Left ventricle myocardium inferior (tissue), 1 donor: ENCODE measurements at regions not wholly inside any gene's neighbourhood (a gene's known extent, or its start where the extent isn't known, plus 50 kb on each side); places are given as distances from the start of the nearest gene placed in this dataset.

Experiments used
- DNase-seq: peaks from one replicate; pipeline ENCODE4 v3.0.0-alpha.2; 2020
- H3K27ac ChIP-seq: fragments of 200-600 bp; replicated peaks from 2 replicates; pipeline ENCODE4 v1.8.0; 2021
- H3K27me3 ChIP-seq: fragments of 200-600 bp; 2 replicates; pipeline ENCODE4 v1.8.0; 2021; ENCODE audit warnings: low read depth
- H3K36me3 ChIP-seq: fragments of 200-600 bp; 2 replicates; pipeline ENCODE4 v1.8.0; 2021
- H3K4me1 ChIP-seq: fragments of 200-600 bp; 2 replicates; pipeline ENCODE4 v1.8.0; 2021
- H3K4me3 ChIP-seq: fragments of 200-600 bp; 2 replicates; pipeline ENCODE4 v1.8.0; 2021; ENCODE audit warnings: mild to moderate bottlenecking, moderate library complexity
- H3K9me3 ChIP-seq: fragments of 200-600 bp; replicated peaks from 2 replicates; pipeline ENCODE4 v1.8.0; 2021
- intact Hi-C: fragments of 100-400 bp; cut with micrococcal nuclease; formaldehyde crosslinking; loops from one replicate; pipeline ENCODE4 v1.11.0; 2022
- TF ChIP-seq, protein P1 (sequence below): fragments of 200-600 bp; IDR thresholded peaks from 2 replicates; pipeline ENCODE4 v1.8.0; 2021; ENCODE audit warnings: antibody characterized with exemption, mild to moderate bottlenecking, borderline replicate concordance
- donor health status: DM: no; HTN: yes; CAD: no; lungs with severe emphysema.

DNA sequence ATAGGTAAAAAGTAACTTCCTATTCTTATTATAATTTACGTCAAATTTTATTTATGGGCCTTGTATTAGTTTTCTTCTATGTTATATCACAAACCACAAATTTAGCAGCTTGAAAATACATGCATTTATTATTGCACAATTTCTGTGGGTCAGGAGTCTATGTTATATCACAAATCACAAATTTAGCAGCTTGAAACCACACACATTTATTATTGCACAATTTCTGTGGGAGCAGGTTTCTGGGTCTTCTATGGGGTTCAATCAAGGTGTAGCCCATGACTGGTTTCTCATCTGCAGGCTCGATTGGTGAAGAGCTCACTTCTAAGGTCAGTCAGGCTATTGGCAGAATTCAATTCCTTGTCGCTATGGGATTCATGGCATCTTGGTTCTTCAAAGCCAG, 332.7 kb upstream of the HAND2 start:
- intact Hi-C loops, result no loop called here
- Histone ChIP-seq H3K27ac (no peak overlapping the region), H3K27me3 (no peaks in the 10 kb centered on the region), H3K4me1 (peaks cover 5% of the 10 kb centered on the region), H3K9me3 (peaks cover 22% of the 10 kb centered on the region), H3K4me3 (no peak overlapping the region), H3K36me3 (no peaks in the 10 kb centered on the region)
- TF ChIP-seq, protein P1, sequence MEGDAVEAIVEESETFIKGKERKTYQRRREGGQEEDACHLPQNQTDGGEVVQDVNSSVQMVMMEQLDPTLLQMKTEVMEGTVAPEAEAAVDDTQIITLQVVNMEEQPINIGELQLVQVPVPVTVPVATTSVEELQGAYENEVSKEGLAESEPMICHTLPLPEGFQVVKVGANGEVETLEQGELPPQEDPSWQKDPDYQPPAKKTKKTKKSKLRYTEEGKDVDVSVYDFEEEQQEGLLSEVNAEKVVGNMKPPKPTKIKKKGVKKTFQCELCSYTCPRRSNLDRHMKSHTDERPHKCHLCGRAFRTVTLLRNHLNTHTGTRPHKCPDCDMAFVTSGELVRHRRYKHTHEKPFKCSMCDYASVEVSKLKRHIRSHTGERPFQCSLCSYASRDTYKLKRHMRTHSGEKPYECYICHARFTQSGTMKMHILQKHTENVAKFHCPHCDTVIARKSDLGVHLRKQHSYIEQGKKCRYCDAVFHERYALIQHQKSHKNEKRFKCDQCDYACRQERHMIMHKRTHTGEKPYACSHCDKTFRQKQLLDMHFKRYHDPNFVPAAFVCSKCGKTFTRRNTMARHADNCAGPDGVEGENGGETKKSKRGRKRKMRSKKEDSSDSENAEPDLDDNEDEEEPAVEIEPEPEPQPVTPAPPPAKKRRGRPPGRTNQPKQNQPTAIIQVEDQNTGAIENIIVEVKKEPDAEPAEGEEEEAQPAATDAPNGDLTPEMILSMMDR, result no peak
- no peak for DNase-seq

DNA sequence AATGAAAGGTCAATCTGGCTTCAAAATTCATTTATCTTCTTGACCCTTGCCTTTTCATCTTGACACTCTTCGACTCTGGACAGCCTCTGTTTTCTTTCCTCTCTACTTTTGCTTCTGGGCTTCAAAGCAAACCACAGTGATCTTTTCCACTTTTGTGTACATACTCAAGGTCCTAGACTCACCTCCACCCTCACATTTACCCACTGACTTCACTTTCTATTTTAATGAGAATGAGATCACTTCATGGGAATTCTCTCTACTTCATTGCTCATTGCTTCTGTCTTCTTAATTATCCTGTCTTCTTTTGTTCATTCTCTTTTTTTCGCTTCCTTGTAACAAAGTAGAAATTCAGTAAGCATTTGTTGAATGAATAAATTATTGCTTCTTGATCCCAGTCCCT, 330.1 kb upstream of the HAND2 start:
- TF ChIP-seq, protein P1, result no peak
- H3K36me3 ChIP-seq, result no peaks in the 10 kb centered on the region
- no peaks in the 10 kb centered on the region for H3K27me3 ChIP-seq
- intact Hi-C loops, result no loop called here
- no peak overlapping the region for H3K4me3 ChIP-seq
- H3K4me1 ChIP-seq, result peaks cover 5% of the 10 kb centered on the region
- no peak for DNase-seq
- H3K9me3 ChIP-seq, result peaks cover 16% of the 10 kb centered on the region
- no peak overlapping the region for H3K27ac ChIP-seq

DNA sequence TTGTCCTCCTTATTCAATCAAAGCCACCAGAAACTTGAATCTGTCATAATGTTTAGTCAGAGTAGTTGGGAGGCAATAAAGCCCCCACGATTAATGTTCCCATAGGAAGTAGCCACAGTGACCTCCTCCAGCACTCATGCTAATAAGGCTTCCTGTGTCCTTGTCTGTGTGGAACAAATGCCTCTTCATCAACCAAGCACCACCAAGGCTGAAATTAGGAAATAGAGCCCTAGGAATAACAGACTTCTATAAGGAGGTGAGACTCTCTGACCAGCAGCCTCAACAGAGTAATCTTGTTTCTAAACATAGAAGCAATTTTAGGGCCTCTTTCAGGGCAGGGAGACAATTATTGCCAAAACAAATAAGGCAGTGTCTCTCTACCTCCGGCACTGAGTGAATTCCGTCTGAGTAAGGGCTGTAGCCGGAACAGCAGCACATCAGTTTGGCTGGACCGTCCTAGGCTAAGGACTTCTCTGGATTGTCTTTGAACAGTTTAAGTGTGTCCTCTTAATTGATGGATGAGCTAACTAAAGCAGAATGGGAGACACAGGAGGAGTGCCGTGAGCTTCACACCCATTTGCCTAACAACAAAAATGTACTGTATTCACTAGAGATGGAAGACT, 329.2 kb upstream of the HAND2 start:
- peaks cover 7% of the 10 kb centered on the region for H3K9me3 ChIP-seq
- H3K4me3 ChIP-seq, result no peak overlapping the region
- H3K4me1 ChIP-seq, result peaks cover 5% of the 10 kb centered on the region
- TF ChIP-seq, protein P1, result no peak
- no peak overlapping the region for H3K27ac ChIP-seq
- DNase-seq, result no peak
- intact Hi-C loops, result no loop called here
- H3K36me3 ChIP-seq, result no peaks in the 10 kb centered on the region
- no peaks in the 10 kb centered on the region for H3K27me3 ChIP-seq

DNA sequence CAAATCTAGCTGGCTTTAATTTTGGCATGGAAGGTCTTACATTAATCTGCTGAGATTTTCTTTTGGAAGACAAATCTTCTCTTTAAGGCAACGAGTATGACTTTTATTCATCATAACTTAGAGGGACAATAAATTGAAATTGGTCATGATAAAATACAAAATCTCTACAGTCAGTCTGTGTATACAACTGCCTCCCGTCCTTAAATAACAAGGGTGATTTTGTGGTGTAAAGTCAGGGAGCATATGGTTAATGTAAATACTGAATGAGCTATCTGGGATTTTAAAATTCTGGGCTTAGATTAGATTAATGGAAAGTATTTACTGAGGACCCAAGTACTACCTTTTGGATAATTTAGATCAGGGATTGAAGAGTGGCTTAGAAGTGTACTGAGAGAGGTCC, 328.4 kb upstream of the HAND2 start:
- Histone ChIP-seq H3K27me3 (no peaks in the 10 kb centered on the region), H3K4me3 (no peak overlapping the region), H3K9me3 (no peaks in the 10 kb centered on the region), H3K4me1 (peaks cover 5% of the 10 kb centered on the region), H3K27ac (no peak overlapping the region), H3K36me3 (no peaks in the 10 kb centered on the region)
- intact Hi-C loops, result no loop called here
- TF ChIP-seq, protein P1, result no peak
- DNase-seq, result no peak

DNA sequence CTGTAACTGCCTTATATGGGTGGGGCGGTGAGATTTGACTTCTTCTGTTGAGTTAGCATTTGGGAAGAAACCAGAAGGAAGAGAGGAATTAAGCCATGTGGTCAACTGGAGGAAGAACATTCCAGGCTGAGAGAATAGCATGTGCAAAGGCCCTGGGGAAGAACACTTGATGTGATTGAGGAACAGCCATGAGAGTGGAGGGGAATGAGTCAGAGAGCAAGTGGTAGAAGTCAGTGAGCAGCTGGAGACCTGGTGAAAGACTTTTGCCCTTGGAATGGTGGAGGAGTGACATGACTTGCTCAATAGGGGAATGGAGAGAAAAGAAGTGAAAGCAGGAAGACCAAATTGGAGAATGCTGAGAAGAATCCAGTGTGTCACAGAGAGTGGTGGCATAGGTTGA, 327.8 kb upstream of the HAND2 start:
- Histone ChIP-seq H3K27me3 (no peaks in the 10 kb centered on the region), H3K4me1 (peaks cover 5% of the 10 kb centered on the region), H3K9me3 (no peaks in the 10 kb centered on the region), H3K36me3 (no peaks in the 10 kb centered on the region), H3K27ac (no peak overlapping the region), H3K4me3 (no peak overlapping the region)
- intact Hi-C loops, result no loop called here
- no peak for DNase-seq
- TF ChIP-seq, protein P1, result no peak
